ENCODE measurements at regions not wholly inside any gene's neighbourhood (a gene's known extent, or its start where the extent isn't known, plus 50 kb on each side); places are given as distances from the start of the nearest gene placed in this dataset.

- no peak for TF ChIP-seq EP300 (conservative IDR thresholded peaks at IDR 0.05; ENCODE audit: poor library complexity, severe bottlenecking)
- TF ChIP-seq RAD21 (conservative IDR thresholded peaks at IDR 0.05) = no peak
- no peak for TF ChIP-seq SMC3 (conservative IDR thresholded peaks at IDR 0.05; ENCODE audit: poor library complexity)
- TF ChIP-seq POLR2AphosphoS5 (IDR thresholded peaks at IDR 0.05) = no peak
- no peak for TF ChIP-seq MXI1 (conservative IDR thresholded peaks at IDR 0.05; ENCODE audit: poor library complexity, severe bottlenecking)
- TF ChIP-seq TAF1 (IDR thresholded peaks at IDR 0.05; ENCODE audit: low read depth) = no peak
- TF ChIP-seq REST (IDR thresholded peaks at IDR 0.05; ENCODE audit: borderline replicate concordance) = no peak
- TF ChIP-seq CTCF (IDR thresholded peaks at IDR 0.05; ENCODE audit: poor library complexity, severe bottlenecking) = no peak
- no peak for TF ChIP-seq EZH2 (IDR thresholded peaks at IDR 0.05; ENCODE audit: borderline replicate concordance, insufficient read depth, low read length, poor library complexity, severe bottlenecking)
- no peaks in the 10 kb centered on the region for H3K27me3 ChIP-seq (ENCODE audit: insufficient read depth, low read depth, low read length)
- no peaks in the 10 kb centered on the region for H3K79me2 ChIP-seq (replicated peaks; ENCODE audit: insufficient read depth, low read length)
- no peaks in the 10 kb centered on the region for H4K20me1 ChIP-seq (ENCODE audit: insufficient read depth)
- H3F3A ChIP-seq (ENCODE audit: insufficient read depth, low read length, poor library complexity, severe bottlenecking) = no peaks in the 10 kb centered on the region
- H3K36me3 ChIP-seq (ENCODE audit: insufficient read depth, low read length) = no peaks in the 10 kb centered on the region
- no peak overlapping the region for H3K27ac ChIP-seq (ENCODE audit: low read length)
- no peak overlapping the region for H3K4me3 ChIP-seq (ENCODE audit: low read length)
- H3K4me2 ChIP-seq (ENCODE audit: low read length) = no peak overlapping the region
- H3K9me3 ChIP-seq (ENCODE audit: low read length) = no peaks in the 10 kb centered on the region
- no peak overlapping the region for H3K9ac ChIP-seq (ENCODE audit: low read length)
- H3K9me2 ChIP-seq (ENCODE audit: insufficient read depth, low read length) = no peaks in the 10 kb centered on the region
- no peak overlapping the region for H2AFZ ChIP-seq (ENCODE audit: low read depth, low read length)
Measured at GRCh38 chr13:81319351-81319750, 978.4 kb upstream of the SPRY2 start.

GRCh38 chr13:81318231-81319019 is 977.5 kb upstream of the SPRY2 start:
- H3K9me3 ChIP-seq (ENCODE audit: low read length) = no peaks in the 10 kb centered on the region
- no peaks in the 10 kb centered on the region for H4K20me1 ChIP-seq (ENCODE audit: insufficient read depth)
- no peak overlapping the region for H3K4me3 ChIP-seq (ENCODE audit: low read length)
- H3F3A ChIP-seq (ENCODE audit: insufficient read depth, low read length, poor library complexity, severe bottlenecking) = no peaks in the 10 kb centered on the region
- TF ChIP-seq TAF1 (IDR thresholded peaks at IDR 0.05; ENCODE audit: low read depth) = no peak
- no peak for TF ChIP-seq POLR2AphosphoS5 (IDR thresholded peaks at IDR 0.05)
- no peak for TF ChIP-seq EZH2 (IDR thresholded peaks at IDR 0.05; ENCODE audit: borderline replicate concordance, insufficient read depth, low read length, poor library complexity, severe bottlenecking)
- TF ChIP-seq SMC3 (conservative IDR thresholded peaks at IDR 0.05; ENCODE audit: poor library complexity) = no peak
- no peak for TF ChIP-seq CTCF (IDR thresholded peaks at IDR 0.05; ENCODE audit: poor library complexity, severe bottlenecking)
- TF ChIP-seq EP300 (conservative IDR thresholded peaks at IDR 0.05; ENCODE audit: poor library complexity, severe bottlenecking) = no peak
- no peak for TF ChIP-seq REST (IDR thresholded peaks at IDR 0.05; ENCODE audit: borderline replicate concordance)
- TF ChIP-seq MXI1 (conservative IDR thresholded peaks at IDR 0.05; ENCODE audit: poor library complexity, severe bottlenecking) = no peak
- H3K9ac ChIP-seq (ENCODE audit: low read length) = no peak overlapping the region
- H3K4me2 ChIP-seq (ENCODE audit: low read length) = no peak overlapping the region
- no peak overlapping the region for H3K27ac ChIP-seq (ENCODE audit: low read length)
- no peaks in the 10 kb centered on the region for H3K27me3 ChIP-seq (ENCODE audit: insufficient read depth, low read depth, low read length)
- no peak overlapping the region for H2AFZ ChIP-seq (ENCODE audit: low read depth, low read length)
- H3K79me2 ChIP-seq (replicated peaks; ENCODE audit: insufficient read depth, low read length) = no peaks in the 10 kb centered on the region
- no peaks in the 10 kb centered on the region for H3K36me3 ChIP-seq (ENCODE audit: insufficient read depth, low read length)
- no peaks in the 10 kb centered on the region for H3K9me2 ChIP-seq (ENCODE audit: insufficient read depth, low read length)
